ENCODE measurements at regions not wholly inside any gene's neighbourhood (a gene's known extent, or its start where the extent isn't known, plus 50 kb on each side); places are given as distances from the start of the nearest gene placed in this dataset.

DNA sequence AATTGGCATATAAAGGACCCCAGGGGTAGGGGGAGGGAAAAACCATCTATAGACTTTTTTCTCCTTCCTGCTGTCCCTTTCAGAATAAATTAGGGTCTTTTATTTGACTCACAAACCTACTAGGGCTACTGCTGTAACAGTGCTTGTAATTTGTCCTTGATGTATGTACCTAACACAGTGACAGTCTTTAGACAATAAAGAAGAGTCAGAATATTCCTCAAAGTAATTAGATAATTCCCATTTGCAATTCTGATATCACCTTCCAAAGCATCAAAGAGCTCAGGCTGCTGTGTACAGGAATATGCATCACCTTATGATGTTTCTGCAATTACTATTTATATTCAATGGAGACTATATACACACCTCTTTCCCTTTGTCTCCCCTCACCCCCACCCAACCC is 161.7 kb downstream of the MREG start:
- intact Hi-C loops (cut with DNase I) = no loop called here
- no peaks in the 10 kb centered on the region for H3K27me3 ChIP-seq
- DNase-seq = no peak
- H3K4me1 ChIP-seq = no peaks in the 10 kb centered on the region
- H3K27ac ChIP-seq = no peak overlapping the region
- no peaks in the 10 kb centered on the region for H3K9me3 ChIP-seq
- no peaks in the 10 kb centered on the region for H3K36me3 ChIP-seq
- H3K4me3 ChIP-seq (replicated peaks in 1 of 3) = no peak overlapping the region
- TF ChIP-seq POLR2A (IDR thresholded peaks at IDR 0.05) = no peak
- TF ChIP-seq, protein P1, sequence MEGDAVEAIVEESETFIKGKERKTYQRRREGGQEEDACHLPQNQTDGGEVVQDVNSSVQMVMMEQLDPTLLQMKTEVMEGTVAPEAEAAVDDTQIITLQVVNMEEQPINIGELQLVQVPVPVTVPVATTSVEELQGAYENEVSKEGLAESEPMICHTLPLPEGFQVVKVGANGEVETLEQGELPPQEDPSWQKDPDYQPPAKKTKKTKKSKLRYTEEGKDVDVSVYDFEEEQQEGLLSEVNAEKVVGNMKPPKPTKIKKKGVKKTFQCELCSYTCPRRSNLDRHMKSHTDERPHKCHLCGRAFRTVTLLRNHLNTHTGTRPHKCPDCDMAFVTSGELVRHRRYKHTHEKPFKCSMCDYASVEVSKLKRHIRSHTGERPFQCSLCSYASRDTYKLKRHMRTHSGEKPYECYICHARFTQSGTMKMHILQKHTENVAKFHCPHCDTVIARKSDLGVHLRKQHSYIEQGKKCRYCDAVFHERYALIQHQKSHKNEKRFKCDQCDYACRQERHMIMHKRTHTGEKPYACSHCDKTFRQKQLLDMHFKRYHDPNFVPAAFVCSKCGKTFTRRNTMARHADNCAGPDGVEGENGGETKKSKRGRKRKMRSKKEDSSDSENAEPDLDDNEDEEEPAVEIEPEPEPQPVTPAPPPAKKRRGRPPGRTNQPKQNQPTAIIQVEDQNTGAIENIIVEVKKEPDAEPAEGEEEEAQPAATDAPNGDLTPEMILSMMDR (IDR thresholded peaks at IDR 0.05) = no peak

DNA sequence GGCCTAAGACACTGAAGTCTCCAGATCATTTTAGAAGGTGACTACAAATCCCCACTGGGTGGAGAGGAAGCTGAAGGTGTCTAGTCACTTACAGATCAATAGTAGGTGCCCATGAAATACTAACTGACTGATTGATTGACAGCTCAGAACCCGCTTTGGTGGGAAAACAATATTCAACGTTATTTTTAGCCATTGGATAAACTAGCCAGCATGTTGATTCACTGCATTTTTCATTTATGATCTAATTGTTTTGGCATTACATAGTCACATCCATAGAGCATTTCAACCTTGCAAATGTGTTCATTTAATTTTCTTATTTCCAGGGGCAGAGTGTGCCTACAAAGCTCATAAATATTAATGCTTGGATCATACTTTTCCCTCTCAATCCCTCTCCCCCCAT is 162.3 kb downstream of the MREG start:
- TF ChIP-seq, protein P1 (IDR thresholded peaks at IDR 0.05) = no peak
- no peak for TF ChIP-seq POLR2A (IDR thresholded peaks at IDR 0.05)
- Histone ChIP-seq H3K4me3 (replicated peaks in 1 of 3) (no peak overlapping the region), H3K36me3 (no peaks in the 10 kb centered on the region), H3K9me3 (no peaks in the 10 kb centered on the region), H3K4me1 (no peaks in the 10 kb centered on the region), H3K27ac (no peak overlapping the region), H3K27me3 (no peaks in the 10 kb centered on the region)
- 74 to 75% methylated on average over 2 of the region's 2 CpGs for WGBS, 2 donors
- intact Hi-C loops (cut with DNase I) = no loop called here
- DNase-seq = no peak

- TF ChIP-seq, protein P1 (IDR thresholded peaks at IDR 0.05) = no peak
- TF ChIP-seq POLR2A (IDR thresholded peaks at IDR 0.05) = no peak
- WGBS, 2 donors = 83 to 92% methylated on average over 4 of the region's 4 CpGs
- H3K27me3 ChIP-seq = no peaks in the 10 kb centered on the region
- H3K36me3 ChIP-seq = no peaks in the 10 kb centered on the region
- no peaks in the 10 kb centered on the region for H3K9me3 ChIP-seq
- H3K4me3 ChIP-seq (replicated peaks in 1 of 3) = no peak overlapping the region
- no peak for DNase-seq
- H3K4me1 ChIP-seq = no peaks in the 10 kb centered on the region
- H3K27ac ChIP-seq = no peak overlapping the region
- intact Hi-C loops (cut with DNase I) = no loop called here
Observed at GRCh38 chr2:215850380-215850779, 163.0 kb downstream of the MREG start.

- Histone ChIP-seq H3K4me1 (no peaks in the 10 kb centered on the region), H3K36me3 (no peaks in the 10 kb centered on the region), H3K9me3 (no peaks in the 10 kb centered on the region), H3K4me3 (replicated peaks in 1 of 3) (no peak overlapping the region), H3K27me3 (no peaks in the 10 kb centered on the region), H3K27ac (no peak overlapping the region)
- no peak for DNase-seq
- TF ChIP-seq, protein P1 (IDR thresholded peaks at IDR 0.05) = no peak
- TF ChIP-seq POLR2A (IDR thresholded peaks at IDR 0.05) = no peak
- 82% methylated on average over 6 of the region's 6 CpGs for WGBS, 2 donors
- intact Hi-C loops (cut with DNase I) = no loop called here
Observed at GRCh38 chr2:215849771-215850170, 163.6 kb downstream of the MREG start.

DNA sequence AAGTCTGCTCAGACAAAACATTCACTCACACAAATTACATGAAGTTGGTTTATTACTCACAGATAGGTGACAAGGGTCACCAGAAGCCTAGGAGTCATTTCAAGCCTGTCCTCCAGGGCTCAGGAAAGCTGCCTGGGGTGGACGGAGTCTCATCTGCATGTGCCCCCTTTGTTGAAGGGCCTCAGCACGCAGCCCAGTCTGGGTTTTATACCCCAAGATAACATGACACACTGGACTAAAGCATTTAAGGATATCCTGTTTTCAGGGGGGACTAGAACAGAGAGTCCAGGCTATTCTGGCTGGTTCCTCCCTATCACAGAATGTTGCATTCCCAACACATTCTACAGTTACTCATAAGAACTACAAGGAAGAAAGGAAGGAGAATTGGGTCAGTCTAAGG is 164.7 kb downstream of the MREG start:
- intact Hi-C loops (cut with DNase I) = no loop called here
- WGBS, 2 donors = 79 to 85% methylated on average over 2 of the region's 2 CpGs
- TF ChIP-seq POLR2A (IDR thresholded peaks at IDR 0.05) = no peak
- TF ChIP-seq, protein P1 (IDR thresholded peaks at IDR 0.05) = no peak

More for the DNA sequence above, 164.7 kb downstream of the MREG start:
- no peaks in the 10 kb centered on the region for H3K9me3 ChIP-seq
- no peaks in the 10 kb centered on the region for H3K27me3 ChIP-seq
- H3K4me3 ChIP-seq (replicated peaks in 1 of 3) = no peak overlapping the region
- no peak overlapping the region for H3K27ac ChIP-seq
- no peak for DNase-seq
- H3K4me1 ChIP-seq = no peaks in the 10 kb centered on the region
- no peaks in the 10 kb centered on the region for H3K36me3 ChIP-seq
